ENCODE measurements at regions not wholly inside any gene's neighbourhood (a gene's known extent, or its start where the extent isn't known, plus 50 kb on each side); places are given as distances from the start of the nearest gene placed in this dataset.

- H3K27ac ChIP-seq (ENCODE audit: low read depth in 1 of 2, low read length in 2 of 2): no peak overlapping the region
- no peak overlapping the region for H3K4me3 ChIP-seq (ENCODE audit: low read length)
- H3K36me3 ChIP-seq (ENCODE audit: insufficient read depth, low read length): no peaks in the 10 kb centered on the region
- no peaks in the 10 kb centered on the region for H3K9me3 Mint-ChIP-seq
- H3K9me3 ChIP-seq (ENCODE audit: control insufficient read depth in 1 of 2, insufficient read depth in 1 of 2, low read length in 2 of 2): no peaks in the 10 kb centered on the region
- no peaks in the 10 kb centered on the region for H3K4me1 ChIP-seq (ENCODE audit: insufficient read depth, low read length)
- no peak for TF ChIP-seq CTCF (IDR thresholded peaks at IDR 0.05)
- intact Hi-C loops (cut with DNase I, micrococcal nuclease): no loop called here
- ATAC-seq (ENCODE audit: poor library complexity): no peak
- H3K27ac Mint-ChIP-seq: no peak overlapping the region
- no peaks in the 10 kb centered on the region for H3K27me3 Mint-ChIP-seq
- no peaks in the 10 kb centered on the region for H3K4me1 Mint-ChIP-seq (ENCODE audit: low read depth)
- ChIA-PET POLR2A (no interaction called here), CTCF (no interaction called here)
- no peak for DNase-seq
- H3K36me3 Mint-ChIP-seq (ENCODE audit: low read depth): no peaks in the 10 kb centered on the region
- no peak overlapping the region for H3K4me3 Mint-ChIP-seq
- H3K27me3 ChIP-seq (ENCODE audit: control insufficient read depth in 1 of 2, insufficient read depth in 2 of 2, low read length in 2 of 2): no peaks in the 10 kb centered on the region
These were observed 155.1 kb upstream of the FAM13C start for GRCh38 chr10:59517341-59517899.

- intact Hi-C loops (cut with DNase I, micrococcal nuclease): no loop called here
These were observed 151.2 kb upstream of the FAM13C start for GRCh38 chr10:59513558-59513957.

GRCh38 chr10:59512951-59513350 is 150.6 kb upstream of the FAM13C start:
- Histone ChIP-seq H3K9me3 (ENCODE audit: control insufficient read depth in 1 of 2, insufficient read depth in 1 of 2, low read length in 2 of 2) (no peaks in the 10 kb centered on the region), H3K4me1 (ENCODE audit: insufficient read depth, low read length) (no peaks in the 10 kb centered on the region), H3K36me3 (ENCODE audit: insufficient read depth, low read length) (no peaks in the 10 kb centered on the region), H3K27me3 (ENCODE audit: control insufficient read depth in 1 of 2, insufficient read depth in 2 of 2, low read length in 2 of 2) (no peaks in the 10 kb centered on the region), H3K27ac (ENCODE audit: low read depth in 1 of 2, low read length in 2 of 2) (no peak overlapping the region), H3K4me3 (ENCODE audit: low read length) (no peak overlapping the region)
- Mint-ChIP-seq H3K27ac (no peak overlapping the region), H3K36me3 (ENCODE audit: low read depth) (no peaks in the 10 kb centered on the region), H3K9me3 (no peaks in the 10 kb centered on the region), H3K27me3 (no peaks in the 10 kb centered on the region), H3K4me3 (no peak overlapping the region), H3K4me1 (ENCODE audit: low read depth) (no peaks in the 10 kb centered on the region)
- no peak for TF ChIP-seq CTCF (IDR thresholded peaks at IDR 0.05)
- intact Hi-C loops (cut with DNase I, micrococcal nuclease): no loop called here
- ChIA-PET CTCF (no interaction called here), POLR2A (no interaction called here)
- no peak for DNase-seq
- ATAC-seq (ENCODE audit: poor library complexity): no peak

More at GRCh38 chr10:59513558-59513957, 151.2 kb upstream of the FAM13C start:
- no peak overlapping the region for H3K27ac ChIP-seq (ENCODE audit: low read depth in 1 of 2, low read length in 2 of 2)
- no peaks in the 10 kb centered on the region for H3K36me3 ChIP-seq (ENCODE audit: insufficient read depth, low read length)
- TF ChIP-seq CTCF (IDR thresholded peaks at IDR 0.05): no peak
- no peaks in the 10 kb centered on the region for H3K4me1 ChIP-seq (ENCODE audit: insufficient read depth, low read length)
- H3K36me3 Mint-ChIP-seq (ENCODE audit: low read depth): no peaks in the 10 kb centered on the region
- H3K9me3 ChIP-seq (ENCODE audit: control insufficient read depth in 1 of 2, insufficient read depth in 1 of 2, low read length in 2 of 2): no peaks in the 10 kb centered on the region
- ChIA-PET POLR2A (no interaction called here), CTCF (no interaction called here)
- H3K27me3 Mint-ChIP-seq: no peaks in the 10 kb centered on the region
- H3K4me3 ChIP-seq (ENCODE audit: low read length): no peak overlapping the region
- no peak for DNase-seq
- no peaks in the 10 kb centered on the region for H3K4me1 Mint-ChIP-seq (ENCODE audit: low read depth)
- no peaks in the 10 kb centered on the region for H3K27me3 ChIP-seq (ENCODE audit: control insufficient read depth in 1 of 2, insufficient read depth in 2 of 2, low read length in 2 of 2)
- H3K4me3 Mint-ChIP-seq: no peak overlapping the region
- no peak for ATAC-seq (ENCODE audit: poor library complexity)
- no peak overlapping the region for H3K27ac Mint-ChIP-seq
- H3K9me3 Mint-ChIP-seq: no peaks in the 10 kb centered on the region
